ENCODE measurements at regions not wholly inside any gene's neighbourhood (a gene's known extent, or its start where the extent isn't known, plus 50 kb on each side); places are given as distances from the start of the nearest gene placed in this dataset.
A peak's percentile ranks its signal among the peaks of the same experiment; 100 is the strongest.
"Not testable (repeated sequence)": the region's sequence is repeated elsewhere in the genome, so short reads cannot be mapped to it uniquely, and the experiment has no call there.

- Histone ChIP-seq H3K9ac (ENCODE audit: low read length) (no peak overlapping the region), H3K27me3 (ENCODE audit: control insufficient read depth, insufficient read depth, low read length) (no peaks in the 10 kb centered on the region), H3K4me1 (ENCODE audit: control insufficient read depth, insufficient read depth, low read length) (no peaks in the 10 kb centered on the region), H3K9me3 (ENCODE audit: control insufficient read depth, insufficient read depth, low read depth, low read length) (no peaks in the 10 kb centered on the region), H3K4me3 (ENCODE audit: low read depth, low read length) (no peak overlapping the region), H3K36me3 (ENCODE audit: control insufficient read depth, insufficient read depth, low read length) (no peaks in the 10 kb centered on the region), H3K27ac (ENCODE audit: low read depth, low read length) (no peak overlapping the region)
Observed at GRCh38 chr2:207437524-207438143, 92.1 kb upstream of the CREB1 start.

DNA sequence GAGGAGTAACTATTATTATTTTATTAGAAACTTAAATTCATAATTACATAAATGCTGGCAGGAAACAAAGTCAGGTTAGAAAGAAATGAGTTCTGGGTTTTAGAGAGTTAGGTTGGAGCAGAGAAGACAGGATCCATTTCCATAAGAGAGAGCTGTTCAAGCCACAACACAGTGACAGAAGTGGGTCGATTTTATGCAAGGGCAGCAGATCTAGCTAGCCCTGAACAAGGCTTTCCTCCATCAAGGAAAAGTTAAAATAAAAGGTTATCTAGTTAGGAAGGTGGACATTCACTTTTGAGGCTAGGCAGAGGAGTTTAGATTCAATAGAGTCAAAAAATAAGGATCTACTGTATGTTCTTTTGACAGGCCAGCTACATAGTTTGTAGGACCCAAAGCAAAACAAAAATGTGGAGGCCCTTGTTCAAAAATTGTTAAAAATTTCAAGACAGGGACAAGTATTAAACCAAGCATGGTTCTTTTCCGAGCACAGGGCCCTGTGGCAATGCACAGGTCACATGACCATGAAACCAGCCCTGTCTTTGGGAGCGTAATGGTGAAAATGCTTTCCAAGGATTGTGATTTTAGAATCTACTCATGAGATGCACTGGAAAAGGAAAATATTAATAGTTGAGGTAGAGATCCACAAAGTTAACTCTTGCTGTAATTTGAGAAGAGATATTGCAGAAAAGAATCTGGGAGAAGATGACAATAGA is 91.2 kb upstream of the CREB1 start:
- Histone ChIP-seq H3K9ac (ENCODE audit: low read length) (no peak overlapping the region), H3K9me3 (ENCODE audit: control insufficient read depth, insufficient read depth, low read depth, low read length) (no peaks in the 10 kb centered on the region), H3K4me1 (ENCODE audit: control insufficient read depth, insufficient read depth, low read length) (no peaks in the 10 kb centered on the region), H3K27ac (ENCODE audit: low read depth, low read length) (no peak overlapping the region), H3K27me3 (ENCODE audit: control insufficient read depth, insufficient read depth, low read length) (no peaks in the 10 kb centered on the region), H3K4me3 (ENCODE audit: low read depth, low read length) (no peak overlapping the region), H3K36me3 (ENCODE audit: control insufficient read depth, insufficient read depth, low read length) (no peaks in the 10 kb centered on the region)

GRCh38 chr2:207439881-207440280 is 89.9 kb upstream of the CREB1 start:
- H3K9ac ChIP-seq (ENCODE audit: low read length); H3K4me3 ChIP-seq (ENCODE audit: low read depth, low read length); H3K4me1 ChIP-seq (ENCODE audit: control insufficient read depth, insufficient read depth, low read length); H3K9me3 ChIP-seq (ENCODE audit: control insufficient read depth, insufficient read depth, low read depth, low read length); H3K27ac ChIP-seq (ENCODE audit: low read depth, low read length); H3K27me3 ChIP-seq (ENCODE audit: control insufficient read depth, insufficient read depth, low read length); H3K36me3 ChIP-seq (ENCODE audit: control insufficient read depth, insufficient read depth, low read length): not testable (repeated sequence)

DNA sequence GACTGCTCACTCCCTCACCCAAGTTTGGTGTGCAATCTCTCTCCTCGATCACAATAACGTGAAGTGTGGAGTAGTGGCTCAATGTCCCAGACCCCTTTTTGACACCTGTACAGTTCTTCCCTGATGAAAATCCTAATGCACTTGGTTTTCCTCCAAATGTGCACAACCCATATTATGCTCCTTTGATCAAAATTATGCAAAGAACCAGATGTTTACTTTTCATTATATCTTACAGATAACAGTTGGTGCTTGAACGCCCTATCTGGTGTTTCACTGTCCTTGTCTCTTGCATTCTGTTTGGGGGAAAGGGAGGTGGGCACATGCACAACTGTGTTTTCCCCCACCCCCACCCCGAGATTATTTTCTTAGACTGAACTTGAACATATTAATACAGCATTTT is 85.0 kb upstream of the CREB1 start:
- H3K4me1 ChIP-seq (ENCODE audit: control insufficient read depth, insufficient read depth, low read length): peaks cover 23% of the 10 kb centered on the region
- no peak overlapping the region for H3K27ac ChIP-seq (ENCODE audit: low read depth, low read length)
- H3K36me3 ChIP-seq (ENCODE audit: control insufficient read depth, insufficient read depth, low read length): no peaks in the 10 kb centered on the region
- H3K4me3 ChIP-seq (ENCODE audit: low read depth, low read length): no peak overlapping the region
- no peak overlapping the region for H3K9ac ChIP-seq (ENCODE audit: low read length)
- H3K9me3 ChIP-seq (ENCODE audit: control insufficient read depth, insufficient read depth, low read depth, low read length): no peaks in the 10 kb centered on the region
- H3K27me3 ChIP-seq (ENCODE audit: control insufficient read depth, insufficient read depth, low read length): no peaks in the 10 kb centered on the region

- H3K9ac ChIP-seq (ENCODE audit: low read length): no peak overlapping the region
- H3K27me3 ChIP-seq (ENCODE audit: control insufficient read depth, insufficient read depth, low read length): no peaks in the 10 kb centered on the region
- H3K36me3 ChIP-seq (ENCODE audit: control insufficient read depth, insufficient read depth, low read length): no peaks in the 10 kb centered on the region
Observed at GRCh38 chr2:207446653-207447052, 83.1 kb upstream of the CREB1 start.

GRCh38 chr2:207448006-207448405 is 81.8 kb upstream of the CREB1 start:
- Histone ChIP-seq H3K9ac (ENCODE audit: low read length) (no peak overlapping the region), H3K27ac (ENCODE audit: low read depth, low read length) (no peak overlapping the region), H3K4me3 (ENCODE audit: low read depth, low read length) (no peak overlapping the region), H3K36me3 (ENCODE audit: control insufficient read depth, insufficient read depth, low read length) (no peaks in the 10 kb centered on the region), H3K9me3 (ENCODE audit: control insufficient read depth, insufficient read depth, low read depth, low read length) (no peaks in the 10 kb centered on the region), H3K4me1 (ENCODE audit: control insufficient read depth, insufficient read depth, low read length) (peaks cover 40% of the 10 kb centered on the region), H3K27me3 (ENCODE audit: control insufficient read depth, insufficient read depth, low read length) (no peaks in the 10 kb centered on the region)

More at GRCh38 chr2:207446653-207447052, 83.1 kb upstream of the CREB1 start:
- Histone ChIP-seq H3K27ac (ENCODE audit: low read depth, low read length) (no peak overlapping the region), H3K9me3 (ENCODE audit: control insufficient read depth, insufficient read depth, low read depth, low read length) (no peaks in the 10 kb centered on the region), H3K4me3 (ENCODE audit: low read depth, low read length) (no peak overlapping the region), H3K4me1 (ENCODE audit: control insufficient read depth, insufficient read depth, low read length) (peaks cover 40% of the 10 kb centered on the region)

DNA sequence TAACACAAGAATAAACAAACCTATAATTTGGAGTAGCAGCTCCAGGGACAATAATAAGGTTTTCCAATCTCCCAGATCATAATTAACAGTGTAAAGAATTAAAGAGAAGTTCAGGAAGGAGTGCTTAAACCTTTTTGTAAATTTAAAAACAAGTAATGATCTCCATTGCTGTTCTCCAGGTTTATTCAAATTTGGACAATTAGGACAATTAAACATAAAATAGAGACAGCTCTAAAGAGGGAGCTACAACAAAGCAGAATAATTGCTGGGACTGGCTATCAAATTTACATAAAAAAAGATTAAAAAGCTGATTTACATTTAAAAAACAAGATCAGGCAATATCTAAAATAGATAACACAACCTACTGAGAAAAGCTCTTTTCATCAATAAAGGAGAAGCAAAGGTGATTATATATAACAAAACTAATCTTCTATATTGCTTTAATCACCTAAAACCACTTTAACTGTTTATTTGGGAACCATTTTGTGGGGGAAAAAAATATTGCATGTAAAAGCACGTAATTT is 80.1 kb upstream of the CREB1 start:
- Histone ChIP-seq H3K9me3 (ENCODE audit: control insufficient read depth, insufficient read depth, low read depth, low read length) (no peaks in the 10 kb centered on the region), H3K4me3 (ENCODE audit: low read depth, low read length) (no peak overlapping the region; the same call in 1 of the 2 replicates), H3K4me1 (ENCODE audit: control insufficient read depth, insufficient read depth, low read length) (peaks cover 40% of the 10 kb centered on the region), H3K27ac (ENCODE audit: low read depth, low read length) (peak overlapping the region; percentile 76), H3K9ac (ENCODE audit: low read length) (peak overlapping the region; percentile 37), H3K36me3 (ENCODE audit: control insufficient read depth, insufficient read depth, low read length) (no peaks in the 10 kb centered on the region), H3K27me3 (ENCODE audit: control insufficient read depth, insufficient read depth, low read length) (no peaks in the 10 kb centered on the region)

- no peaks in the 10 kb centered on the region for H3K36me3 ChIP-seq (ENCODE audit: control insufficient read depth, insufficient read depth, low read length)
- H3K9me3 ChIP-seq (ENCODE audit: control insufficient read depth, insufficient read depth, low read depth, low read length): no peaks in the 10 kb centered on the region
- no peaks in the 10 kb centered on the region for H3K27me3 ChIP-seq (ENCODE audit: control insufficient read depth, insufficient read depth, low read length)
- H3K4me1 ChIP-seq (ENCODE audit: control insufficient read depth, insufficient read depth, low read length): peaks cover 40% of the 10 kb centered on the region
- no peak overlapping the region for H3K4me3 ChIP-seq (ENCODE audit: low read depth, low read length)
- peak overlapping the region; percentile 37 for H3K9ac ChIP-seq (ENCODE audit: low read length)
- peak overlapping the region; percentile 76 for H3K27ac ChIP-seq (ENCODE audit: low read depth, low read length)
Observed at GRCh38 chr2:207450186-207450585, 79.6 kb upstream of the CREB1 start.

- no peaks in the 10 kb centered on the region for H3K9me3 ChIP-seq (ENCODE audit: control insufficient read depth, insufficient read depth, low read depth, low read length)
- H3K4me3 ChIP-seq (ENCODE audit: low read depth, low read length): no peak overlapping the region
- H3K36me3 ChIP-seq (ENCODE audit: control insufficient read depth, insufficient read depth, low read length): no peaks in the 10 kb centered on the region
- H3K27me3 ChIP-seq (ENCODE audit: control insufficient read depth, insufficient read depth, low read length): no peaks in the 10 kb centered on the region
- no peak overlapping the region for H3K27ac ChIP-seq (ENCODE audit: low read depth, low read length)
- H3K4me1 ChIP-seq (ENCODE audit: control insufficient read depth, insufficient read depth, low read length): no peaks in the 10 kb centered on the region
- no peak overlapping the region for H3K9ac ChIP-seq (ENCODE audit: low read length)
Observed at GRCh38 chr2:207458582-207458981, 71.2 kb upstream of the CREB1 start.

GRCh38 chr2:207459990-207460757 is 69.6 kb upstream of the CREB1 start:
- no peaks in the 10 kb centered on the region; the same call in 1 of the 2 replicates for H3K4me1 ChIP-seq (ENCODE audit: control insufficient read depth, insufficient read depth, low read length)
- no peaks in the 10 kb centered on the region for H3K9me3 ChIP-seq (ENCODE audit: control insufficient read depth, insufficient read depth, low read depth, low read length)
- H3K27ac ChIP-seq (ENCODE audit: low read depth, low read length): no peak overlapping the region
- H3K36me3 ChIP-seq (ENCODE audit: control insufficient read depth, insufficient read depth, low read length): no peaks in the 10 kb centered on the region
- H3K9ac ChIP-seq (ENCODE audit: low read length): no peak overlapping the region
- no peaks in the 10 kb centered on the region for H3K27me3 ChIP-seq (ENCODE audit: control insufficient read depth, insufficient read depth, low read length)
- no peak overlapping the region for H3K4me3 ChIP-seq (ENCODE audit: low read depth, low read length)

DNA sequence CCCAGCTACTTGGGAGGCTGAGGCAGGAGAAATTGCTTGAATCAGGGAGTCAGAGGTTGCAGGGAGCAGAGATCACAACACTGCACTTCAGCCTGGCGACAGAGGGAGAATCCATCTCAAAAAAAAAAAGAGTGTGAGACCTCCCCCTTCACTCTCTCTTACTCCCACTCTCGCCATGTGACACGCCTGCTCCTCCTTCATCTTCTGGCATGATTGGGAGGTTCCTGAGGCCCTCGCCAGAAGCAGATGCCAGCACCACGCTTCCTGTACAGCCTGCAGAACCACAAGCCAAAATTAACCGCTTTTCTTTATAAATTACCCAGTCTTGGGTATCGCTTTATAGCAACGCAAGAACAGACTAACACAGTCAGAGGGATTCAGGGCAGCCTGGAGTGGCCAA is 66.3 kb upstream of the CREB1 start:
- no peak overlapping the region for H3K4me3 ChIP-seq (ENCODE audit: low read depth, low read length)
- H3K9ac ChIP-seq (ENCODE audit: low read length): no peak overlapping the region
- no peak overlapping the region for H3K27ac ChIP-seq (ENCODE audit: low read depth, low read length)
- no peaks in the 10 kb centered on the region for H3K36me3 ChIP-seq (ENCODE audit: control insufficient read depth, insufficient read depth, low read length)
- peaks cover 5% of the 10 kb centered on the region; the same call in 1 of the 2 replicates for H3K4me1 ChIP-seq (ENCODE audit: control insufficient read depth, insufficient read depth, low read length)
- no peaks in the 10 kb centered on the region for H3K27me3 ChIP-seq (ENCODE audit: control insufficient read depth, insufficient read depth, low read length)
- no peaks in the 10 kb centered on the region for H3K9me3 ChIP-seq (ENCODE audit: control insufficient read depth, insufficient read depth, low read depth, low read length)

Measured in HUES6 (cell line).